Suprapubic skin (tissue), 4 donors: ENCODE measurements at regions not wholly inside any gene's neighbourhood (a gene's known extent, or its start where the extent isn't known, plus 50 kb on each side); places are given as distances from the start of the nearest gene placed in this dataset.

Experiments
- CTCF ChIP-seq, 2 donors: fragments of 200-600 bp in 1 of 2; fragments of 450-650 bp in 1 of 2; sonication (generic) in 1 of 2; IDR thresholded peaks; one replicate each; pipeline ENCODE4 v1.5.1; 2016 to 2019; ENCODE audit warnings: antibody characterized with exemption in 2 of 2, mild to moderate bottlenecking in 1 of 2, moderate library complexity in 1 of 2
- POLR2A ChIP-seq, 2 donors: fragments of 450-650 bp; IDR thresholded peaks; one replicate each; pipeline ENCODE4 v1.6.1; 2017; ENCODE audit warnings: antibody characterized with exemption in 2 of 2, mild to moderate bottlenecking in 2 of 2, moderate library complexity in 2 of 2
- POLR2AphosphoS5 ChIP-seq, 3 donors: sonication (generic); formaldehyde crosslinking; IDR thresholded peaks; one replicate each; pipeline ENCODE4 v1.6.1; 2017; ENCODE audit warnings: antibody characterized with exemption in 3 of 3

GRCh38 chr6:4212588-4212987 is 77.2 kb upstream of the ECI2 start:
- TF ChIP-seq CTCF (IDR thresholded peaks at IDR 0.05) (no peak), POLR2A (IDR thresholded peaks at IDR 0.05) (no peak), POLR2AphosphoS5 (IDR thresholded peaks at IDR 0.05) (no peak)
